Thymus (tissue), 11 donors: ENCODE measurements at regions not wholly inside any gene's neighbourhood (a gene's known extent, or its start where the extent isn't known, plus 50 kb on each side); places are given as distances from the start of the nearest gene placed in this dataset.
"Not testable (repeated sequence)": the region's sequence is repeated elsewhere in the genome, so short reads cannot be mapped to it uniquely, and the experiment has no call there.

ENCODE experiments used
- DNase-seq, 9 donors: peaks; one replicate each; pipeline ENCODE4 v3.0.0-alpha.2; 2013; ENCODE audit warnings: low spot score in 9 of 9, low read depth in 6 of 9, missing footprints in 1 of 9
- H3K27ac ChIP-seq, 2 donors: one replicate each; pipeline ENCODE4 v1.5.1; 2013; ENCODE audit warnings: control low read depth in 1 of 2, low read depth in 1 of 2, low read length in 1 of 2, mild to moderate bottlenecking in 1 of 2, moderate library complexity in 1 of 2
- H3K27me3 ChIP-seq, 2 donors: one replicate each; pipeline ENCODE4 v1.5.1; 2013; ENCODE audit warnings: low read length in 1 of 2; ENCODE audit not compliant: control insufficient read depth in 2 of 2, insufficient read depth in 1 of 2
- H3K36me3 ChIP-seq, 2 donors: one replicate each; pipeline ENCODE4 v1.5.1; 2013; ENCODE audit warnings: low read length in 1 of 2, mild to moderate bottlenecking in 1 of 2, moderate library complexity in 1 of 2; ENCODE audit not compliant: control insufficient read depth in 2 of 2, insufficient read depth in 2 of 2
- H3K4me1 ChIP-seq, 2 donors: one replicate each; pipeline ENCODE4 v1.5.1; 2013; ENCODE audit warnings: low read length in 2 of 2; ENCODE audit not compliant: control insufficient read depth in 2 of 2, insufficient read depth in 2 of 2
- H3K4me3 ChIP-seq, 2 donors: one replicate each; pipeline ENCODE4 v1.5.1; 2013; ENCODE audit warnings: low read length in 2 of 2, control low read depth in 1 of 2, mild to moderate bottlenecking in 1 of 2
- H3K9me3 ChIP-seq, 2 donors: one replicate each; pipeline ENCODE4 v1.5.1; 2013; ENCODE audit warnings: low read length in 1 of 2, mild to moderate bottlenecking in 1 of 2; ENCODE audit not compliant: control insufficient read depth in 2 of 2, insufficient read depth in 1 of 2
- WGBS: extraction: QIAGEN DNeasy Blood & Tissue Kit; methylation state at CpG from one replicate; pipeline ENCODE4 v1.1.7; 2013; 5-methylcytosine and 5-hydroxymethylcytosine counted together
- donor health status: healthy.

GRCh38 chr17:20387549-20387948 is 79.8 kb downstream of the LGALS9B start:
- not testable (repeated sequence) for H3K36me3 ChIP-seq, DNase-seq, H3K9me3 ChIP-seq, H3K27ac ChIP-seq, H3K4me3 ChIP-seq, H3K4me1 ChIP-seq, H3K27me3 ChIP-seq
- 98% methylated on average over 3 of the region's 3 CpGs for WGBS

GRCh38 chr17:20381358-20382300 is 85.7 kb downstream of the LGALS9B start:
- 41% methylated on average over 19 of the region's 20 CpGs for WGBS

DNA sequence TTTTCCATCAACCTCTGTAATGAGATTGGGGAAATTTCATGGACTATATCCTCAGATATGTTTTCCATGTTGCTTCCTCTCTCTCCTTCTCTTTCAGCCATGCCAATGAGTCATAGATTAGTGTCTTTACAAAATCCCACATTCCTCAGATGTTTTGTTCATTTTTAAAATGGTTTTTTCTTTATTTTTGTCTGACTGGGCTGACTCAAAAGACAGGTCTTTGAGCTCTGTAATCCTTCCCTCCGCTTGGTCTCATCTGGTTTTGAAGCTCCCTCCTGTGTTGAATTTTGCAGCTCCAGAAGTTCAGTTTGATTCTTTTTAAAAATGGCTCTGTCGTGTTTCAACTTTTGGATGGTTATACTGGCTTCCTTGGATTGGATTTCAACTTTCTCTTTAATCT is 86.7 kb downstream of the LGALS9B start:
- not testable (repeated sequence) for DNase-seq, H3K27me3 ChIP-seq
- 76% methylated on average over 2 of the region's 2 CpGs for WGBS

More at GRCh38 chr17:20381358-20382300, 85.7 kb downstream of the LGALS9B start:
- peak; percentile 11 to 72 (median 41) for DNase-seq
- not testable (repeated sequence) for H3K36me3 ChIP-seq, H3K4me1 ChIP-seq, H3K4me3 ChIP-seq, H3K9me3 ChIP-seq, H3K27me3 ChIP-seq
- peak overlapping the region; percentile 6 to 74 for H3K27ac ChIP-seq

GRCh38 chr17:20379251-20379650 is 88.1 kb downstream of the LGALS9B start:
- H3K27me3 ChIP-seq, H3K4me1 ChIP-seq, H3K4me3 ChIP-seq, H3K36me3 ChIP-seq, DNase-seq, H3K27ac ChIP-seq, H3K9me3 ChIP-seq: not testable (repeated sequence)

More for the DNA sequence above, 86.7 kb downstream of the LGALS9B start:
- not testable (repeated sequence) for H3K36me3 ChIP-seq, H3K4me3 ChIP-seq, H3K4me1 ChIP-seq, H3K9me3 ChIP-seq, H3K27ac ChIP-seq

DNA sequence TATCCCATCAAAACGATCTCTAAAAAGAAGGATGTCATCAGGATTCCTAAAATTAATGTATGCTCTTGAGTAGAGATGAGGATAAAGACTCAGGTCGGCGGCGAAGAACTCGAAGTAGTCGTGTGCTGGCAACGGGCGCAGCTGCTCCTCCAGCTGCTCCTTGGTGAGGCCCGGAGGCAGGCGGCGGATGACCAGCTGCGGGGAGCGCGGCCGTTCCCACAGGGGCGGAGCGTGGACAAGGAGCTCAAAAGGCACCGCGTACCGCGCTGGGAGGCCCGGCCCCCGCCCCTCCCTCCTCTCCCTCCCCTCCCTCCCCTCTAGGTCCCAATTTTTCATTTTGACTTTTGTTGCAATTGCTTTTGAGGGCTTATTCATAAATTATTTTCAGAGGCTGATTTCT is 90.7 kb downstream of the LGALS9B start:
- not testable (repeated sequence) for H3K27me3 ChIP-seq, H3K27ac ChIP-seq, H3K4me3 ChIP-seq, H3K36me3 ChIP-seq, H3K9me3 ChIP-seq, H3K4me1 ChIP-seq
- DNase-seq: peak in 1 of 9 donors; percentile 4
- WGBS: 71% methylated on average over 19 of the region's 23 CpGs

- 98% methylated on average over 11 of the region's 13 CpGs for WGBS
- H3K27me3 ChIP-seq, H3K27ac ChIP-seq, DNase-seq, H3K9me3 ChIP-seq, H3K4me3 ChIP-seq, H3K36me3 ChIP-seq, H3K4me1 ChIP-seq: not testable (repeated sequence)
These were observed 91.6 kb downstream of the LGALS9B start for GRCh38 chr17:20375745-20376144.
